ENCODE measurements at regions not wholly inside any gene's neighbourhood (a gene's known extent, or its start where the extent isn't known, plus 50 kb on each side); places are given as distances from the start of the nearest gene placed in this dataset.

DNA sequence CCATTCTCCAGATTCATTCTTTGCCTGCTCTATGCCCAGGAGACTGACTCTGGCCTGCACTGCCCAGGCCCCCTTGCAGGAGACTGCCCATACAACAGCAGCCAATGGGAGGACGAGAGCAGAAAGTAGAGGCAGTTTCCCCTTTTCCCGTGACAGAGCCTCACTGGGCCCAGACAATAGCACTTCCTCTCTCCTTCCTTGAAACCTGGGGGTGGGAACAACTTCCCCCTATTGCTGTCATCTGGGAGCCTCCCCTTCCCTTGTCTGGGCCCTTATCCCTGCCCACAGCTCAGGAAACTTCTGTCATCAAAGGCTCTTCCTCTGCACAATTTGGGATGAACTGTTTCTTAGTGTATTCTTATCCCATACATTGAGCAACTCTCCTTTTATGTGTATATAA, 60.8 kb upstream of the KCNJ15 start:
- Mint-ChIP-seq H3K27me3 (no peaks in the 10 kb centered on the region), H3K4me3 (no peak overlapping the region), H3K27ac (no peak overlapping the region), H3K9me3 (no peaks in the 10 kb centered on the region), H3K4me1 (ENCODE audit: low read depth) (no peaks in the 10 kb centered on the region), H3K36me3 (ENCODE audit: low read depth) (no peaks in the 10 kb centered on the region)
- CTCF ChIA-PET = no interaction called here
- ATAC-seq (ENCODE audit: poor library complexity) = no peak
- DNase-seq = no peak
- intact Hi-C loops (cut with DNase I, micrococcal nuclease) = no loop called here
- Histone ChIP-seq H3K27ac (ENCODE audit: low read depth in 1 of 2, low read length in 2 of 2) (no peak overlapping the region), H3K27me3 (ENCODE audit: control insufficient read depth in 1 of 2, insufficient read depth in 2 of 2, low read length in 2 of 2) (no peaks in the 10 kb centered on the region), H3K4me1 (ENCODE audit: insufficient read depth, low read length) (no peaks in the 10 kb centered on the region), H3K9me3 (ENCODE audit: control insufficient read depth in 1 of 2, insufficient read depth in 1 of 2, low read length in 2 of 2) (peaks cover 0 to 4% of the 10 kb centered on the region in 2 experiments), H3K4me3 (ENCODE audit: low read length) (no peak overlapping the region), H3K36me3 (ENCODE audit: insufficient read depth, low read length) (no peaks in the 10 kb centered on the region)
- POLR2A ChIA-PET = no interaction called here
- TF ChIP-seq, protein P1, sequence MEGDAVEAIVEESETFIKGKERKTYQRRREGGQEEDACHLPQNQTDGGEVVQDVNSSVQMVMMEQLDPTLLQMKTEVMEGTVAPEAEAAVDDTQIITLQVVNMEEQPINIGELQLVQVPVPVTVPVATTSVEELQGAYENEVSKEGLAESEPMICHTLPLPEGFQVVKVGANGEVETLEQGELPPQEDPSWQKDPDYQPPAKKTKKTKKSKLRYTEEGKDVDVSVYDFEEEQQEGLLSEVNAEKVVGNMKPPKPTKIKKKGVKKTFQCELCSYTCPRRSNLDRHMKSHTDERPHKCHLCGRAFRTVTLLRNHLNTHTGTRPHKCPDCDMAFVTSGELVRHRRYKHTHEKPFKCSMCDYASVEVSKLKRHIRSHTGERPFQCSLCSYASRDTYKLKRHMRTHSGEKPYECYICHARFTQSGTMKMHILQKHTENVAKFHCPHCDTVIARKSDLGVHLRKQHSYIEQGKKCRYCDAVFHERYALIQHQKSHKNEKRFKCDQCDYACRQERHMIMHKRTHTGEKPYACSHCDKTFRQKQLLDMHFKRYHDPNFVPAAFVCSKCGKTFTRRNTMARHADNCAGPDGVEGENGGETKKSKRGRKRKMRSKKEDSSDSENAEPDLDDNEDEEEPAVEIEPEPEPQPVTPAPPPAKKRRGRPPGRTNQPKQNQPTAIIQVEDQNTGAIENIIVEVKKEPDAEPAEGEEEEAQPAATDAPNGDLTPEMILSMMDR (IDR thresholded peaks at IDR 0.05) = no peak

DNA sequence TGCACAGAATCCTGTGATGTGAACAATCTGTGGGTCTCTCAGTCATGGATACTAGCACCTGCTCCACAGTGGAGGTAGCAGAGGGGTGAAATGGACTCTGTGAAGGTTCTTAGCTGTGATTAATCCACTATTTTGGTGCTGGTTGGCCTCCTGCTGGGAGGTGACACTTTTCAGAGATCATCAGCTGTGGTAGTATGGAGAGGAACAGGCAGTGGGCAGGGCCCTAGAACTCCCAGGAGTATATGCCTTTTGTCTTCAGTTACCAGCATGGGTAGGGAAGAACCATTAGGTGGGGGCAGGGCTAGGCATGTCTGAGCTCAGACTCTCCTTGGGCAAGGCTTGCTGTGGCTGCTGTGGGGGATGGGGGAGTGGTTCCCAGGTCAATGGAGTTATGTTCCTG, 54.0 kb upstream of the KCNJ15 start:
- ATAC-seq (ENCODE audit: poor library complexity) (no peak), DNase-seq (no peak)
- peaks cover 0 to 3% of the 10 kb centered on the region in 2 experiments for H3K9me3 ChIP-seq (ENCODE audit: control insufficient read depth in 1 of 2, insufficient read depth in 1 of 2, low read length in 2 of 2)
- H3K36me3 ChIP-seq (ENCODE audit: insufficient read depth, low read length) = no peaks in the 10 kb centered on the region
- ChIA-PET CTCF (no interaction called here), POLR2A (no interaction called here)
- Mint-ChIP-seq H3K4me1 (ENCODE audit: low read depth) (no peaks in the 10 kb centered on the region), H3K4me3 (no peak overlapping the region), H3K36me3 (ENCODE audit: low read depth) (no peaks in the 10 kb centered on the region), H3K27ac (no peak overlapping the region), H3K27me3 (peaks cover 17% of the 10 kb centered on the region), H3K9me3 (no peaks in the 10 kb centered on the region)
- H3K27ac ChIP-seq (ENCODE audit: low read depth in 1 of 2, low read length in 2 of 2) = no peak overlapping the region
- TF ChIP-seq, protein P1 (IDR thresholded peaks at IDR 0.05) = no peak
- H3K27me3 ChIP-seq (ENCODE audit: control insufficient read depth in 1 of 2, insufficient read depth in 2 of 2, low read length in 2 of 2) = peaks cover 0 to 5% of the 10 kb centered on the region in 2 experiments
- intact Hi-C loops (cut with DNase I, micrococcal nuclease) = no loop called here
- no peaks in the 10 kb centered on the region for H3K4me1 ChIP-seq (ENCODE audit: insufficient read depth, low read length)
- no peak overlapping the region for H3K4me3 ChIP-seq (ENCODE audit: low read length)

DNA sequence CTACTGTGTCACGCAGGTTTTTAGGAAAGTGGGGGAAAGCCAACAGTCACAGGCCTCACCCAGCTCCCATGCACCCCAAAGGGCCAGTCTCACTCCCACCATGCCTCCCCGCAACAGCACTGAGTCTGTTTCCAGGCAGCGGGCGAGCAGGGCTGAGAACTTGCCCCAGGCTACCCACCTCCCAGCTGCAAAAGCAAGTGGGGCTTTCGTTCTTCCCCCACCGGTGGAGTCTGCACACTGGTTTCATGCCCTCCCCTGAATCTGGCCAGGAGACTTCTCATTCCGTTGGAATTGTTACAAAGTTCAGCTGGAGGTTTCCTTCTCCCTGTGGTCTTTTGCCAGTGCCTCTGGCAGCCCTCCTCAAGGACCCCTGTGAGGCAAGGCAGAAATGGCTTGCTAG, 53.6 kb upstream of the KCNJ15 start:
- Histone ChIP-seq H3K9me3 (ENCODE audit: control insufficient read depth in 1 of 2, insufficient read depth in 1 of 2, low read length in 2 of 2) (peaks cover 0 to 3% of the 10 kb centered on the region in 2 experiments), H3K36me3 (ENCODE audit: insufficient read depth, low read length) (no peaks in the 10 kb centered on the region), H3K4me1 (ENCODE audit: insufficient read depth, low read length) (peaks cover 2% of the 10 kb centered on the region), H3K4me3 (ENCODE audit: low read length) (no peak overlapping the region), H3K27me3 (ENCODE audit: control insufficient read depth in 1 of 2, insufficient read depth in 2 of 2, low read length in 2 of 2) (peaks cover 2 to 7% of the 10 kb centered on the region in 2 experiments), H3K27ac (ENCODE audit: low read depth in 1 of 2, low read length in 2 of 2) (no peak overlapping the region)
- intact Hi-C loops (cut with DNase I, micrococcal nuclease) = no loop called here
- DNase-seq (no peak), ATAC-seq (ENCODE audit: poor library complexity) (no peak)
- ChIA-PET CTCF (no interaction called here), POLR2A (no interaction called here)
- Mint-ChIP-seq H3K27ac (no peak overlapping the region), H3K9me3 (no peaks in the 10 kb centered on the region), H3K27me3 (peaks cover 21% of the 10 kb centered on the region), H3K4me3 (no peak overlapping the region), H3K36me3 (ENCODE audit: low read depth) (no peaks in the 10 kb centered on the region), H3K4me1 (ENCODE audit: low read depth) (peaks cover 4% of the 10 kb centered on the region)
- TF ChIP-seq, protein P1 (IDR thresholded peaks at IDR 0.05) = no peak

All from CD4-positive, alpha-beta T cell (primary cell).